Endothelial cell of umbilical vein (primary cell): ENCODE measurements at regions not wholly inside any gene's neighbourhood (a gene's known extent, or its start where the extent isn't known, plus 50 kb on each side); places are given as distances from the start of the nearest gene placed in this dataset.

Experiments used
- BruUV-seq: library from RNA; stranded (reverse); fragments of 400-500 nt; replicated peaks from 2 replicates; lab custom pipeline; 2021; lab: Mats Ljungman, UMichigan
- CTCF ChIA-PET: fragments of 300-600, 350-600 bp; sonication (Branson Sonifier 250); formaldehyde crosslinking; loops from one replicate; lab custom pipeline; 2021; ENCODE audit warnings: antibody characterized with exemption, inconsistent platforms; lab: Charles Lee
- POLR2A ChIA-PET: fragments of 300-600, 350-600 bp; sonication (Branson Sonifier 250); formaldehyde crosslinking; loops from one replicate; lab custom pipeline; 2021; ENCODE audit warnings: antibody characterized with exemption, inconsistent platforms; lab: Charles Lee
- DNase-seq: peaks from one replicate; pipeline ENCODE4 v3.0.0-alpha.2; 2011; ENCODE audit warnings: low read depth, low spot score
- FAIRE-seq: peaks from 2 replicates; lab custom pipeline; 2011; peaks lifted over from hg19 to GRCh38; lab: Jason Lieb, UNC
- H2AFZ ChIP-seq: 2 replicates; pipeline ENCODE4 v1.6.0; 2012; ENCODE audit warnings: low read depth, low read length, control low read depth, inconsistent platforms
- H3K27ac ChIP-seq: 2 replicates; pipeline ENCODE4 v1.5.1; 2011; ENCODE audit warnings: low read depth, mild to moderate bottlenecking, control low read depth, low read length, moderate library complexity; ENCODE audit not compliant: insufficient read depth
- H3K27me3 ChIP-seq, 2 experiments: 2 replicates each; pipeline versions ENCODE4 v1.6.0 to v1.6.1; 2011; ENCODE audit warnings: low read length in 2 of 2, mixed read lengths in 1 of 2; ENCODE audit not compliant: control insufficient read depth in 2 of 2, insufficient read depth in 2 of 2
- H3K36me3 ChIP-seq, 2 experiments: 2 replicates in 1 of 2; 3 replicates in 1 of 2; pipeline ENCODE4 v1.5.1; 2011; ENCODE audit warnings: low read length in 2 of 2, mild to moderate bottlenecking in 1 of 2, moderate library complexity in 1 of 2; ENCODE audit not compliant: control insufficient read depth in 2 of 2, insufficient read depth in 2 of 2; ENCODE audit errors: extremely low read depth in 1 of 2
- H3K4me1 ChIP-seq: 3 replicates; pipeline ENCODE4 v1.5.1; 2011; ENCODE audit warnings: mild to moderate bottlenecking, low read length; ENCODE audit not compliant: control insufficient read depth, insufficient read depth; ENCODE audit errors: extremely low read depth
- H3K4me2 ChIP-seq: 2 replicates; pipeline ENCODE4 v1.6.1; 2011; ENCODE audit warnings: low read length, control low read depth, mixed read lengths; ENCODE audit not compliant: insufficient read depth
- H3K4me3 ChIP-seq, 3 experiments: fragments of 200-600 bp in 1 of 3; sonication (generic), shearing (Covaris generic) in 1 of 3; replicated peaks in 1 of 3; 2 replicates each; pipeline ENCODE4 v1.5.1; 2011 to 2016; ENCODE audit warnings: control low read depth in 3 of 3, low read length in 3 of 3, mild to moderate bottlenecking in 2 of 3, inconsistent platforms in 1 of 3, low read depth in 1 of 3, moderate library complexity in 1 of 3; ENCODE audit not compliant: insufficient read depth in 1 of 3
- H3K79me2 ChIP-seq: 2 replicates; pipeline ENCODE4 v1.6.0; 2012; ENCODE audit warnings: low read length, inconsistent platforms; ENCODE audit not compliant: control insufficient read depth, insufficient read depth
- H3K9ac ChIP-seq: replicated peaks from 2 replicates; pipeline ENCODE3; 2011; ENCODE audit warnings: low read length, control low read depth; ENCODE audit not compliant: insufficient read depth; ENCODE audit errors: extremely low read depth
- H3K9me1 ChIP-seq: replicated peaks from 3 replicates; pipeline ENCODE4 v1.6.0; 2011; ENCODE audit warnings: mild to moderate bottlenecking, low read length; ENCODE audit not compliant: control insufficient read depth, insufficient read depth; ENCODE audit errors: extremely low read depth
- H3K9me3 ChIP-seq: replicated peaks from 2 replicates; pipeline ENCODE4 v1.5.1; 2012; ENCODE audit warnings: low read length, inconsistent platforms; ENCODE audit not compliant: control insufficient read depth, insufficient read depth
- H4K20me1 ChIP-seq: replicated peaks from 2 replicates; pipeline ENCODE3; 2011; ENCODE audit warnings: mild to moderate bottlenecking, low read length; ENCODE audit not compliant: control insufficient read depth, insufficient read depth; ENCODE audit errors: extremely low read depth
- EZH2 ChIP-seq: IDR thresholded peaks from 2 replicates; pipeline ENCODE4 v1.6.1; 2012; ENCODE audit warnings: borderline replicate concordance, low read depth, mild to moderate bottlenecking, moderate library complexity, low read length, inconsistent platforms; ENCODE audit not compliant: severe bottlenecking
- FOS ChIP-seq: IDR thresholded peaks from 2 replicates; pipeline ENCODE4 v1.6.1; 2011; ENCODE audit warnings: mild to moderate bottlenecking, low read length, moderate library complexity, borderline replicate concordance; ENCODE audit not compliant: insufficient read depth
- GATA2 ChIP-seq: IDR thresholded peaks from 2 replicates; pipeline ENCODE4 v1.7.0; 2011; ENCODE audit warnings: low read depth, mild to moderate bottlenecking, moderate library complexity, mixed read lengths, low read length; ENCODE audit not compliant: insufficient read length, insufficient read depth
- JUN ChIP-seq: IDR thresholded peaks from 2 replicates; pipeline ENCODE4 v1.6.1; 2011; ENCODE audit warnings: borderline replicate concordance, low read depth; ENCODE audit not compliant: insufficient read length, insufficient read depth
- MYC ChIP-seq: IDR thresholded peaks from one replicate; pipeline ENCODE4 v1.6.1; 2011; ENCODE audit warnings: mild to moderate bottlenecking, low read depth, low read length
- POLR2A ChIP-seq: IDR thresholded peaks from 2 replicates; pipeline ENCODE4 v1.6.1; 2012; ENCODE audit warnings: low read depth, mild to moderate bottlenecking, control low read depth, low read length
- POLR2AphosphoS5 ChIP-seq: IDR thresholded peaks from 2 replicates; pipeline ENCODE4 v1.6.1; 2012; ENCODE audit warnings: low read depth, mild to moderate bottlenecking, control low read depth, low read length, moderate library complexity; ENCODE audit not compliant: insufficient read depth
- dilution Hi-C: fragments of 300-500 bp; cut with MboI; formaldehyde crosslinking; loops from one replicate; pipeline ENCODE4 v1.15.0; 2019; ENCODE audit warnings: low sequenced_read_pairs; ENCODE audit not compliant: extremely low pct_ligation_motif_present
- intact Hi-C: fragments of 100-400 bp; cut with micrococcal nuclease; formaldehyde crosslinking; loops from one replicate; pipeline ENCODE4 v1.10.0; 2022
- TF ChIP-seq, protein P1 (sequence below), 2 donors: IDR thresholded peaks; 1 replicate in 1 of 2; 2 replicates in 1 of 2; pipeline ENCODE4 v1.5.1; 2011; ENCODE audit warnings: low read length in 2 of 2, mild to moderate bottlenecking in 2 of 2, moderate library complexity in 2 of 2, control low read depth in 1 of 2, inconsistent platforms in 1 of 2, low read depth in 1 of 2; ENCODE audit not compliant: insufficient read depth in 1 of 2; ENCODE audit errors: extremely low read depth in 1 of 2
- TF ChIP-seq, protein P2 (sequence below): IDR thresholded peaks from 2 replicates; pipeline ENCODE4 v1.6.1; 2011; ENCODE audit not compliant: insufficient read depth, insufficient read length

DNA sequence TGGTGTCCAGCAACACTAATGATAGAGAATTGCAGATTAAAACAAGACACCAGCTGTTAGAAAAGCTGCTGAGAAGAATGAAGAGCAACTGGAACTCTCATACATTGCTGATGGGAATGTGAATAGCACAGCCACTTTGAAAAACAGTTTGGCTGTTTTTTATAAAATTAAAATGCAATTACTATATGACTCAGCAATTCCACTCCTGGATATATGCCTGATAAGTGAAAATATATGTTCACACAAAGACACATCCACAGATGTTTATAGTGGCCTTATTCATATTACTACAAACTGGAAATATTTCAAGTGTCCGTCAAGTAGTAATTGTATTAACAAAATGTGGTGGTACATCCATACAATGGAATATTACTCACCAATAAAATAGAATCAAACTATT is 99.7 kb upstream of the HAO2 start:
- dilution Hi-C loops (no loop called here), intact Hi-C loops (no loop called here)
- Histone ChIP-seq H2AFZ (no peak overlapping the region), H3K79me2 (no peaks in the 10 kb centered on the region), H3K27ac (no peak overlapping the region), H3K4me3 (no peak overlapping the region), H3K9me1 (no peaks in the 10 kb centered on the region), H3K36me3 (no peaks in the 10 kb centered on the region), H4K20me1 (no peaks in the 10 kb centered on the region), H3K27me3 (peaks cover 3 to 6% of the 10 kb centered on the region in 2 experiments), H3K9ac (no peak overlapping the region), H3K9me3 (no peaks in the 10 kb centered on the region), H3K4me1 (no peaks in the 10 kb centered on the region), H3K4me2 (no peak overlapping the region)
- TF ChIP-seq FOS (no peak), EZH2 (no peak), MYC (no peak), GATA2 (no peak), JUN (no peak), POLR2A (no peak), POLR2AphosphoS5 (no peak)
- TF ChIP-seq, protein P1, sequence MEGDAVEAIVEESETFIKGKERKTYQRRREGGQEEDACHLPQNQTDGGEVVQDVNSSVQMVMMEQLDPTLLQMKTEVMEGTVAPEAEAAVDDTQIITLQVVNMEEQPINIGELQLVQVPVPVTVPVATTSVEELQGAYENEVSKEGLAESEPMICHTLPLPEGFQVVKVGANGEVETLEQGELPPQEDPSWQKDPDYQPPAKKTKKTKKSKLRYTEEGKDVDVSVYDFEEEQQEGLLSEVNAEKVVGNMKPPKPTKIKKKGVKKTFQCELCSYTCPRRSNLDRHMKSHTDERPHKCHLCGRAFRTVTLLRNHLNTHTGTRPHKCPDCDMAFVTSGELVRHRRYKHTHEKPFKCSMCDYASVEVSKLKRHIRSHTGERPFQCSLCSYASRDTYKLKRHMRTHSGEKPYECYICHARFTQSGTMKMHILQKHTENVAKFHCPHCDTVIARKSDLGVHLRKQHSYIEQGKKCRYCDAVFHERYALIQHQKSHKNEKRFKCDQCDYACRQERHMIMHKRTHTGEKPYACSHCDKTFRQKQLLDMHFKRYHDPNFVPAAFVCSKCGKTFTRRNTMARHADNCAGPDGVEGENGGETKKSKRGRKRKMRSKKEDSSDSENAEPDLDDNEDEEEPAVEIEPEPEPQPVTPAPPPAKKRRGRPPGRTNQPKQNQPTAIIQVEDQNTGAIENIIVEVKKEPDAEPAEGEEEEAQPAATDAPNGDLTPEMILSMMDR (IDR thresholded peaks at IDR 0.05; ENCODE audit: extremely low read depth in 1 of 2, insufficient read depth in 1 of 2, low read depth in 1 of 2, low read length in 2 of 2): no peak
- TF ChIP-seq, protein P2, sequence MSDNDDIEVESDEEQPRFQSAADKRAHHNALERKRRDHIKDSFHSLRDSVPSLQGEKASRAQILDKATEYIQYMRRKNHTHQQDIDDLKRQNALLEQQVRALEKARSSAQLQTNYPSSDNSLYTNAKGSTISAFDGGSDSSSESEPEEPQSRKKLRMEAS: no peak
- no TSS peak for BruUV-seq
- no peak for FAIRE-seq
- ChIA-PET CTCF (no interaction called here), POLR2A (no interaction called here)
- DNase-seq: no peak
